K562 (cell line): ENCODE measurements at regions not wholly inside any gene's neighbourhood (a gene's known extent, or its start where the extent isn't known, plus 50 kb on each side); places are given as distances from the start of the nearest gene placed in this dataset.

ENCODE experiments used
- ATAC-seq: fragments of 200-7000 bp; cut with Tn5 transposase; 3 replicates; pipeline ENCODE4 v1.9.1; 2020; ENCODE audit warnings: moderate library complexity
- BruUV-seq: library from RNA; stranded (reverse); fragments of 400-500 nt; replicated peaks from 2 replicates; lab custom pipeline; 2021; lab: Mats Ljungman, UMichigan
- CTCF ChIA-PET: fragments of 300-600 bp; formaldehyde crosslinking; extraction: SDS; loops from one replicate; lab custom pipeline; 2021; ENCODE audit warnings: low intra/inter-chr PET ratio; lab: Yijun Ruan, JAX
- POLR2A ChIA-PET: fragments of 300-600, 350-650 bp; sonication (Branson Sonifier 250); formaldehyde crosslinking; extraction: SDS; loops from one replicate; lab custom pipeline; 2021; ENCODE audit warnings: antibody characterized with exemption, inconsistent platforms; lab: Yijun Ruan, JAX
- DNase-seq, 4 experiments: peaks; one replicate each; pipeline versions ENCODE4 v3.0.0 to v3.0.0-alpha.2; 2011 to 2018; ENCODE audit warnings: low spot score in 3 of 4, mixed read lengths in 3 of 4; ENCODE audit errors: extremely low read depth in 1 of 4
- FAIRE-seq: peaks from 2 replicates; lab custom pipeline; 2011; peaks lifted over from hg19 to GRCh38; lab: Jason Lieb, UNC
- H2AFZ ChIP-seq: 2 replicates; pipeline ENCODE4 v1.6.0; 2011; ENCODE audit warnings: low read depth, low read length, control low read depth, inconsistent platforms
- H3K27ac ChIP-seq: fragments of 200-600 bp; 3 replicates; pipeline ENCODE4 v1.8.0; 2011; ENCODE audit warnings: low read depth, mild to moderate bottlenecking, control low read depth, inconsistent platforms, low read length, moderate library complexity, mixed read lengths; ENCODE audit errors: extremely low read depth
- H3K27me3 ChIP-seq, 2 experiments: fragments of 300-600 bp in 1 of 2; 2 replicates in 1 of 2; 3 replicates in 1 of 2; pipeline versions ENCODE4 v1.6.0 to v1.8.0; 2011; ENCODE audit warnings: inconsistent platforms in 2 of 2, low read length in 2 of 2, mild to moderate bottlenecking in 1 of 2, mixed read lengths in 1 of 2, moderate library complexity in 1 of 2; ENCODE audit not compliant: control insufficient read depth in 2 of 2, insufficient read depth in 2 of 2
- H3K36me3 ChIP-seq: fragments of 300-600 bp; 3 replicates; pipeline ENCODE4 v1.8.0; 2011; ENCODE audit warnings: mild to moderate bottlenecking, low read length, inconsistent platforms; ENCODE audit not compliant: control insufficient read depth, insufficient read depth
- H3K4me1 ChIP-seq, 2 experiments: fragments of 200-600 bp in 1 of 2; replicated peaks in 1 of 2; 2 replicates in 1 of 2; 3 replicates in 1 of 2; pipeline versions ENCODE4 v1.5.1 to v1.8.0; 2011; ENCODE audit warnings: inconsistent platforms in 2 of 2, low read length in 2 of 2, mild to moderate bottlenecking in 1 of 2, mixed read lengths in 1 of 2, moderate library complexity in 1 of 2; ENCODE audit not compliant: control insufficient read depth in 2 of 2, insufficient read depth in 2 of 2
- H3K4me2 ChIP-seq: 2 replicates; pipeline ENCODE4 v1.6.1; 2011; ENCODE audit warnings: low read length, control low read depth, inconsistent platforms, mixed read lengths; ENCODE audit not compliant: insufficient read depth
- H3K4me3 ChIP-seq: fragments of 200-600 bp; sonication (generic), shearing (Covaris generic); 2 replicates; pipeline ENCODE4 v1.5.1; 2016; ENCODE audit warnings: control low read depth, inconsistent platforms
- H3K79me2 ChIP-seq: fragments of 200-600 bp; 3 replicates; pipeline ENCODE4 v1.8.0; 2011; ENCODE audit warnings: low read length, inconsistent platforms; ENCODE audit not compliant: control insufficient read depth, insufficient read depth
- H3K9ac ChIP-seq, 2 experiments: 2 replicates each; pipeline versions ENCODE4 v1.6.0 to v1.6.1; 2011; ENCODE audit warnings: low read depth in 2 of 2, low read length in 2 of 2, control low read depth in 1 of 2, inconsistent platforms in 1 of 2, mild to moderate bottlenecking in 1 of 2, mixed read lengths in 1 of 2; ENCODE audit not compliant: insufficient read depth in 1 of 2
- H3K9me1 ChIP-seq: one replicate; pipeline ENCODE4 v1.6.0; 2011; ENCODE audit warnings: inconsistent platforms, mild to moderate bottlenecking, low read length, moderate library complexity; ENCODE audit not compliant: control insufficient read depth, insufficient read depth
- H3K9me3 ChIP-seq: replicated peaks from 2 replicates; pipeline ENCODE4 v1.5.1; 2011; ENCODE audit warnings: low read depth, low read length, inconsistent platforms; ENCODE audit not compliant: control insufficient read depth, insufficient read depth
- H4K20me1 ChIP-seq: replicated peaks from 2 replicates; pipeline ENCODE4 v1.6.1; 2011; ENCODE audit warnings: low read length, inconsistent platforms, mixed read lengths; ENCODE audit not compliant: control insufficient read depth, insufficient read depth
- BACH1 ChIP-seq: fragments of 200-800 bp; sonication (Bioruptor generic); IDR thresholded peaks from 2 replicates; pipeline ENCODE4 v1.6.1; 2016; ENCODE audit warnings: missing genetic modification characterization, missing compliant biosample characterization
- DLX4 ChIP-seq: fragments of 250-450 bp; sonication (Bioruptor Pico); IDR thresholded peaks from 2 replicates; pipeline ENCODE4 v1.6.1; 2021; ENCODE audit warnings: mild to moderate bottlenecking
- KAT8 ChIP-seq: fragments of 450-650 bp; IDR thresholded peaks from 2 replicates; pipeline ENCODE4 v1.6.1; 2016; ENCODE audit warnings: low read depth, mild to moderate bottlenecking
- KLF10 ChIP-seq: fragments of 250-450 bp; sonication (Bioruptor Pico); IDR thresholded peaks from 2 replicates; pipeline ENCODE4 v1.6.1; 2021; ENCODE audit warnings: matching md5 sums
- KLF6 ChIP-seq: fragments of 250-450 bp; sonication (Bioruptor Pico); IDR thresholded peaks from 2 replicates; pipeline ENCODE4 v1.4.0; 2020; ENCODE audit warnings: mild to moderate bottlenecking, moderate library complexity, borderline replicate concordance
- LEF1 ChIP-seq: fragments of 450-650 bp; IDR thresholded peaks from 2 replicates; pipeline ENCODE4 v1.6.1; 2016; ENCODE audit warnings: mild to moderate bottlenecking
- NFATC3 ChIP-seq: fragments of 450-650 bp; IDR thresholded peaks from 2 replicates; pipeline ENCODE4 v1.6.1; 2017; ENCODE audit warnings: mild to moderate bottlenecking
- NFE2L1 ChIP-seq: fragments of 450-650 bp; IDR thresholded peaks from 2 replicates; pipeline ENCODE4 v1.6.1; 2016; ENCODE audit warnings: missing genetic modification characterization, low read depth, mild to moderate bottlenecking, missing compliant biosample characterization, moderate library complexity, borderline replicate concordance
- POLR2A ChIP-seq: fragments of 450-650 bp; conservative IDR thresholded peaks from 2 replicates; pipeline ENCODE4 v1.6.1; 2016
- SMAD4 ChIP-seq: fragments of 250-450 bp; sonication (Bioruptor Pico); conservative IDR thresholded peaks from 2 replicates; pipeline ENCODE4 v1.8.0; 2021; ENCODE audit warnings: inconsistent platforms, mild to moderate bottlenecking, moderate library complexity
- ZNF3 ChIP-seq: fragments of 250-450 bp; sonication (Bioruptor Pico); IDR thresholded peaks from 2 replicates; pipeline ENCODE4 v1.5.0; 2021; ENCODE audit warnings: mild to moderate bottlenecking, moderate library complexity
- ZNF699 ChIP-seq: fragments of 250-450 bp; sonication (Bioruptor Pico); IDR thresholded peaks from 2 replicates; pipeline ENCODE4 v1.8.0; 2021; ENCODE audit warnings: mild to moderate bottlenecking, moderate library complexity; ENCODE audit not compliant: insufficient replicate concordance
- WGBS: fragments of 100-300 bp; shearing (Covaris generic); methylation state at CpG from one replicate; pipeline ENCODE4 v1.1.6; 2016; ENCODE audit warnings: low coverage, mixed read lengths; ENCODE audit not compliant: insufficient coverage; ENCODE audit errors: missing lambda C conversion rate; 5-methylcytosine and 5-hydroxymethylcytosine counted together
- in situ Hi-C: fragments of 300-500 bp; cut with MboI; formaldehyde crosslinking; loops from 4 replicates; pipeline ENCODE4 v1.15.0; 2018; ENCODE audit warnings: inconsistent platforms, mixed read lengths
- intact Hi-C: fragments of 100-400 bp; cut with micrococcal nuclease; formaldehyde crosslinking; loops from 2 replicates; pipeline ENCODE4 v1.14.2; 2022
- TF ChIP-seq, protein P1 (sequence below): fragments of 450-650 bp; conservative IDR thresholded peaks from 2 replicates; pipeline ENCODE4 v1.6.1; 2016; ENCODE audit warnings: missing genetic modification characterization, low read depth, mild to moderate bottlenecking, missing compliant biosample characterization, moderate library complexity

- in situ Hi-C loops: no loop called here
- 0% methylated on average over 2 of the region's 3 CpGs for WGBS
Measured at GRCh38 chr2:217573571-217573970, 429.2 kb downstream of the TNS1 start.

More at GRCh38 chr2:217573571-217573970, 429.2 kb downstream of the TNS1 start:
- no TSS peak for BruUV-seq
- Histone ChIP-seq H3K9me1 (no peaks in the 10 kb centered on the region), H3K36me3 (no peaks in the 10 kb centered on the region), H3K4me3 (no peak overlapping the region), H3K79me2 (no peaks in the 10 kb centered on the region), H4K20me1 (no peaks in the 10 kb centered on the region), H3K9me3 (no peaks in the 10 kb centered on the region), H2AFZ (no peak overlapping the region), H3K27me3 (no peaks in the 10 kb centered on the region), H3K4me2 (no peak overlapping the region), H3K9ac (no peak overlapping the region), H3K27ac (no peak overlapping the region), H3K4me1 (no peaks in the 10 kb centered on the region)
- ATAC-seq: no peak
- ChIA-PET CTCF (no interaction called here), POLR2A (interaction anchor here (0.7 kb wide), 1 partner anchor 180 kb away, joined by 3 read pairs; no protein-coding TSS in a partner anchor)
- DNase-seq: no peak
- no peak for FAIRE-seq
- TF ChIP-seq DLX4 (no peak), KLF10 (CRISPR knock-in tag) (no peak), ZNF3 (CRISPR knock-in tag) (no peak), ZNF699 (CRISPR knock-in tag) (no peak), KAT8 (no peak), LEF1 (no peak), SMAD4 (CRISPR knock-in tag) (no peak), POLR2A (no peak), KLF6 (CRISPR knock-in tag) (no peak), NFATC3 (no peak), BACH1 (tag) (no peak), NFE2L1 (tag) (no peak)
- TF ChIP-seq, protein P1, sequence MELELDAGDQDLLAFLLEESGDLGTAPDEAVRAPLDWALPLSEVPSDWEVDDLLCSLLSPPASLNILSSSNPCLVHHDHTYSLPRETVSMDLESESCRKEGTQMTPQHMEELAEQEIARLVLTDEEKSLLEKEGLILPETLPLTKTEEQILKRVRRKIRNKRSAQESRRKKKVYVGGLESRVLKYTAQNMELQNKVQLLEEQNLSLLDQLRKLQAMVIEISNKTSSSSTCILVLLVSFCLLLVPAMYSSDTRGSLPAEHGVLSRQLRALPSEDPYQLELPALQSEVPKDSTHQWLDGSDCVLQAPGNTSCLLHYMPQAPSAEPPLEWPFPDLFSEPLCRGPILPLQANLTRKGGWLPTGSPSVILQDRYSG: no peak
- intact Hi-C loops: no loop called here
